GM12891 (cell line): ENCODE measurements at regions not wholly inside any gene's neighbourhood (a gene's known extent, or its start where the extent isn't known, plus 50 kb on each side); places are given as distances from the start of the nearest gene placed in this dataset.

Experiments used
- POLR2A ChIP-seq: IDR thresholded peaks from 2 replicates; pipeline ENCODE4 v1.6.1; 2011; ENCODE audit warnings: low read depth, low read length, control low read depth
- POLR2AphosphoS5 ChIP-seq: IDR thresholded peaks from 2 replicates; pipeline ENCODE4 v1.6.1; 2011; ENCODE audit warnings: low read depth, low read length, control low read depth
- SPI1 ChIP-seq: IDR thresholded peaks from 2 replicates; pipeline ENCODE4 v1.6.1; 2011; ENCODE audit warnings: low read depth, low read length, control low read depth

GRCh38 chr16:79287424-79287917 lies 313.1 kb downstream of the MAF start:
- no peak for TF ChIP-seq POLR2AphosphoS5
- no peak for TF ChIP-seq SPI1
- no peak for TF ChIP-seq POLR2A
